Activated naive CD4-positive, alpha-beta T cell treated with anti-CD3 and anti-CD28 coated beads for 36 hours (primary cell): ENCODE measurements at regions not wholly inside any gene's neighbourhood (a gene's known extent, or its start where the extent isn't known, plus 50 kb on each side); places are given as distances from the start of the nearest gene placed in this dataset.

ENCODE experiments used
- CTCF ChIA-PET: fragments of 350-600 bp; sonication (Branson Sonifier 250); formaldehyde crosslinking; loops from one replicate; lab custom pipeline; 2021; ENCODE audit warnings: antibody characterized with exemption; lab: Charles Lee
- DNase-seq: peaks from one replicate; pipeline ENCODE4 v3.0.0-alpha.2; 2020
- H3K27ac Mint-ChIP-seq: one replicate; pipeline ENCODE4 v1.8.0; 2021; ENCODE audit warnings: mild to moderate bottlenecking, mixed read lengths
- H3K27me3 Mint-ChIP-seq: one replicate; pipeline ENCODE4 v1.8.0; 2021; ENCODE audit warnings: low read depth, mixed read lengths
- H3K36me3 Mint-ChIP-seq: one replicate; pipeline ENCODE4 v1.8.0; 2021; ENCODE audit warnings: low read depth, mixed read lengths
- H3K4me1 Mint-ChIP-seq: one replicate; pipeline ENCODE4 v1.8.0; 2021; ENCODE audit warnings: low read depth, mixed read lengths
- H3K4me3 Mint-ChIP-seq: one replicate; pipeline ENCODE4 v1.8.0; 2021; ENCODE audit warnings: mild to moderate bottlenecking, moderate library complexity, mixed read lengths
- H3K9me3 Mint-ChIP-seq: one replicate; pipeline ENCODE4 v1.8.0; 2021; ENCODE audit warnings: mixed read lengths
- intact Hi-C: fragments of 100-400 bp; cut with micrococcal nuclease; formaldehyde crosslinking; loops from one replicate; pipeline ENCODE4 v1.15.1; 2023

DNA sequence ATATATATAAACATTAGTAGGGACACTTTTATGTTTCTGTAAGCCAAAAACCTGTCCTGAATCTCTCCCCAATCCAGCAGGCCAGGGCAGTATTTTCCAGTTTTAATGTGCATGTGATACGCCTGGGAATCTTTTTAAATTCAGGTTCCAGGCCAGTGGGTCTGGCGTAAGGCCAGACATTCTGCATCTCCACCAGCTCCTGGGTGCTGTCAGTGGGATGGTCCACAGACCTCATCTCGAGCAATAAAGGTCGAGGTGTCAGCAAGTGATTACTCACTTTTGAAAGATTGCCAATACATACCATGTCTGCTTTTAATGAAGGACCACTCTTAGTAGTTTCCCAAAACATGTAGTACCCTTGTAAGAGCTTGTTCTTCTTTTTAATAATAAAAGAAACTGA is 189.9 kb upstream of the SH3BP4 start:
- Mint-ChIP-seq H3K27me3 (peaks cover 7% of the 10 kb centered on the region), H3K4me1 (no peaks in the 10 kb centered on the region), H3K27ac (no peak overlapping the region), H3K4me3 (no peak overlapping the region), H3K9me3 (no peaks in the 10 kb centered on the region), H3K36me3 (no peaks in the 10 kb centered on the region)
- DNase-seq, result no peak
- CTCF ChIA-PET, result no interaction called here
- intact Hi-C loops, result no loop called here

DNA sequence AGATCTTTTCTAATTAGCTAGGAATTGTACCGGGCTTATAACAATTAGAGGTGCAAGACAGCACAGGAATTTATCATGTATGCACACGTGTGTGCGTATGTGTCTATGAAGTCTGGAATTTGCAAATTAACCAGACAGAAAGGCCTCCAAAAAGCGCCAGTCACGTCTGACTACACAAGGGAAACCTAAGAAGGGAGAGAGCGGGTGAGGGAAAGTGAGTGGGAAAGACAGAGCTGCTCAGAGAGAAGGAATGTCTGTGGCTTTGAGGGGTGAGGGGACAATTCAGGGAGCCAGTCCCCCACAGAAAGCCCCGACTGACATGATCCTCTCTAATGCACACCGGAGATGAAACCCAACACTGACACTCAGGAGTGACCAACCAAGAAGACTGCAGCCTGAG is 197.7 kb upstream of the SH3BP4 start:
- Mint-ChIP-seq H3K9me3 (peaks cover 4% of the 10 kb centered on the region), H3K4me3 (no peak overlapping the region), H3K27me3 (peaks cover 4% of the 10 kb centered on the region), H3K4me1 (no peaks in the 10 kb centered on the region), H3K36me3 (no peaks in the 10 kb centered on the region), H3K27ac (no peak overlapping the region)
- CTCF ChIA-PET, result no interaction called here
- intact Hi-C loops, result no loop called here
- no peak for DNase-seq

DNA sequence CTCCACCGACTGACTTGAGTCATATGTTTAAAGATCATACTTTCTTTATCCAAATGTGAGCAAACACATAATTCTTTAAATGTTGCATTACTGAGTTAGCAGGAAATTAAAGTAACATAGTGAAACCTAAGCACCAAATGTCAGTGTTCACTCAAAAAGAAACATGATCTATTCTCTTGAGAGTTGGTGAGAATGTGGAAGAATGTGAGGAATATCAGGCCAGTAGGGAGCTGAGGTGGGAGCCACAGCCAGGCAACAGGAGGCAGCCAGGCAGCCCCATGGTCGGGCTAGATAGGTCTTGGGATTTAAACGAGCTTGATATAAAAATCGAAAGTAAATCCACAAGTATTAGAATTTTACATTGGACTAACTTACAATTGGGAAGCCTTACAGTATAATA is 198.1 kb upstream of the SH3BP4 start:
- CTCF ChIA-PET, result no interaction called here
- Mint-ChIP-seq H3K27me3 (peaks cover 4% of the 10 kb centered on the region), H3K4me3 (no peak overlapping the region), H3K9me3 (peaks cover 4% of the 10 kb centered on the region), H3K4me1 (no peaks in the 10 kb centered on the region), H3K27ac (no peak overlapping the region), H3K36me3 (no peaks in the 10 kb centered on the region)
- no peak for DNase-seq
- intact Hi-C loops, result no loop called here

DNA sequence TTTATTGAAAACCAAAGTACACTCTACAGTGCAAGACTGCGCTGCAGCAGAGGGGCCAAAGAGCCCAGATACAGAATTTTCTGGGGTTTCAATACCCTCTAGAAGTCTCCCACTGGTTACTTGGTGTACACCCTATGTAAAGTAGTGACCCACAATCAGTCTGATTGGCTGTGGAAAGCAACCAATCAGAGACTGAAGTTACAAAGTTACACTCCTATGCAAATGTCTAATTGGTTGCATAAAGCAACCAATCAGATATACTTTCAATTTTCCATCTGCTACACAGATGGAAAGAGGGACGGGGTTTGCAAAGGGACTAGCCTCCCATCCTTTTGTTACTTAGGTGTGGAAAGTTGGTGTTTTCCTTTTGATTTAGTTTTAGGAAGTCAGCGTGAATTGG is 198.9 kb upstream of the SH3BP4 start:
- H3K4me1 Mint-ChIP-seq, result no peaks in the 10 kb centered on the region
- CTCF ChIA-PET, result interaction anchor here (0.6 kb wide), 1 partner anchor 11 kb away, joined by 3 read pairs; no protein-coding TSS in a partner anchor
- no peak overlapping the region for H3K27ac Mint-ChIP-seq
- peaks cover 4% of the 10 kb centered on the region for H3K9me3 Mint-ChIP-seq
- intact Hi-C loops, result no loop called here
- H3K27me3 Mint-ChIP-seq, result peaks cover 9% of the 10 kb centered on the region
- H3K4me3 Mint-ChIP-seq, result no peak overlapping the region
- peaks cover 1% of the 10 kb centered on the region for H3K36me3 Mint-ChIP-seq
- no peak for DNase-seq

DNA sequence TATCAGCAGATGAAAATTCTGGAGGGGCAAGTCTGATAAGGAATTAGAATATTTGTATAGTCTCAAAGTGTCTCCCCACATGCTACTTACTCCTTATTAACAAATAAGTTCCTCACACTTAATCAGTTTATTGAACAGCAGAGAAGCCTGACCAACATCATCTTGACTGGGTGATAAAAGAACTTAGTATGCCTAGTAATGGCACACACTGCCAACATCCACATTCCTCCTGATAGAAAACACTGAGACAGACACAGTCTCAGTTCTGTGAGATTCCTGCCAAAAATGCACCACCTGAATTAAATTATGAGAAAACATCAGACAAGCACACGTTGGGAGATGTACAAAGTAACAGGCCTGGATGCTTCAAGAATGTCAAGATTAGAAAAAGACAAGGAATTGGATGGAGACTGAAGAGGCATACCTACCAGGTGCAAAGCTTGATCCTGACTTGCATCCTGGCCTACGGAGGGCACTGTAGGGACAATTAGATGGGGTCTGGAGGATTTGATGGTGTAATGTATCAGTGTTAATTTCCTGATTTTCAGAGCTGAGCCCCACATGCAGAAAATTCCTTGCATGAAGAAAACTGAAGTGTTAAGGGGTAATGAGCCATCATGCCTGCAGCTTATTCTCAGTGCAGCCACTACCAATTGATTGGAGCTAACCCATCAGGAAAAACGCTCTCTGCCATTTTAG is 200.4 kb upstream of the SH3BP4 start:
- H3K4me1 Mint-ChIP-seq, result no peaks in the 10 kb centered on the region
- no peak for DNase-seq
- CTCF ChIA-PET, result no interaction called here
- intact Hi-C loops, result no loop called here
- no peak overlapping the region for H3K27ac Mint-ChIP-seq
- H3K9me3 Mint-ChIP-seq, result peaks cover 4% of the 10 kb centered on the region
- H3K27me3 Mint-ChIP-seq, result peaks cover 20% of the 10 kb centered on the region
- H3K36me3 Mint-ChIP-seq, result peaks cover 1% of the 10 kb centered on the region
- no peak overlapping the region for H3K4me3 Mint-ChIP-seq

DNA sequence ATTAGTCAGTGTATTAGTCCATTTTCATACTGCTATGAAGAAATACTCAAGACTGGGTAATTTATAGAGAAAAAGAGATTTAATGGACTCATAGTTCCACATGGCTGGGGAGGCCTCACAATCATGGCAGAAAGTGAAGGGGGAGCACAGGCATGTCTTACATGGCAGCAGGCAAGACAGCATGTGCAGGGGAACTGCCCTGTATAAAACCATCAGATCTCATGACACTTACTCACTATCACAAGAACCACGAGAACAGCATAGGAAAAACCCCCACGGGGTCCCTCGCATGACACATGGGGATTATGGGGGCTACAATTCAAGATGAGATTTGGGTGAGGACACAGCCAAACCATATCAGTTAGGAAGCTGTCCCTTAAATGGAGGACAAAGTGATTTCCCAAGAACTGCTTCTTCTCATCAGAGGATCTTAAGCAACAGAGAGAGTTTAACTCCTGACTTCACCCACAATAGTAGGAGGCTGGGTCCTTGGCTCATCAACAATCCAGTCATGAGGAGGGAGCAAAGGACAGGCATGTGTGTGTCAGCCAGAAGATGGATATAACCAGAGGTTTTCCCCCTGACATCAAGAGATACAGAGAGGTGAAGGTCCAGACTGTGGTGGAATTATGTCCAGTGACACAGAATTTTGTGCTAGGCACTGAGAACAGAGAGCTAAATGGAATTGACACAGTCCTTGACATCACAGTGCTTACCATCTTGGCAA is 203.8 kb upstream of the SH3BP4 start:
- intact Hi-C loops, result no loop called here
- H3K27me3 Mint-ChIP-seq, result peaks cover 20% of the 10 kb centered on the region
- no peaks in the 10 kb centered on the region for H3K4me1 Mint-ChIP-seq
- no peak overlapping the region for H3K4me3 Mint-ChIP-seq
- DNase-seq, result no peak
- CTCF ChIA-PET, result no interaction called here
- H3K9me3 Mint-ChIP-seq, result no peaks in the 10 kb centered on the region
- H3K36me3 Mint-ChIP-seq, result peaks cover 1% of the 10 kb centered on the region
- no peak overlapping the region for H3K27ac Mint-ChIP-seq

DNA sequence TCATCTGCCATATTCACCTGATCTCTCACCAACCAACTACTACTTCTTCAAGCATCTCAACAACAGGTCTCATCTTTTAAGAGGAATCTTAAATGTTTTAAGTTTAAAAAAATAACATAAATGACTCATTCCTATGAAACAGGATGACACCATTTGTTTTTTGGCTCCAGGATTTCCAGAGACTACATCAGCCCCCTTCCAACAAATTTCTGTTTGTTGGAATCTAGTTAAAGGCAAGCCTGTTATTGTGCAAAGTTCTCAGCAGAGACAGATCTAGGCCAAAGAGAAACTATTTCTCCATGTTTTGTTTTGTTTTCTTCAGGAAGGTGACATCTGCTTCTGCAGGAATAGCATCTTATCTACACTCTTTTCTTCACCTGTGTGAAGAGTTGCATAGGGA is 204.8 kb upstream of the SH3BP4 start:
- no peak overlapping the region for H3K4me3 Mint-ChIP-seq
- DNase-seq, result no peak
- peaks cover 20% of the 10 kb centered on the region for H3K27me3 Mint-ChIP-seq
- no peak overlapping the region for H3K27ac Mint-ChIP-seq
- CTCF ChIA-PET, result no interaction called here
- no peaks in the 10 kb centered on the region for H3K4me1 Mint-ChIP-seq
- H3K36me3 Mint-ChIP-seq, result peaks cover 1% of the 10 kb centered on the region
- no peaks in the 10 kb centered on the region for H3K9me3 Mint-ChIP-seq
- intact Hi-C loops, result no loop called here

DNA sequence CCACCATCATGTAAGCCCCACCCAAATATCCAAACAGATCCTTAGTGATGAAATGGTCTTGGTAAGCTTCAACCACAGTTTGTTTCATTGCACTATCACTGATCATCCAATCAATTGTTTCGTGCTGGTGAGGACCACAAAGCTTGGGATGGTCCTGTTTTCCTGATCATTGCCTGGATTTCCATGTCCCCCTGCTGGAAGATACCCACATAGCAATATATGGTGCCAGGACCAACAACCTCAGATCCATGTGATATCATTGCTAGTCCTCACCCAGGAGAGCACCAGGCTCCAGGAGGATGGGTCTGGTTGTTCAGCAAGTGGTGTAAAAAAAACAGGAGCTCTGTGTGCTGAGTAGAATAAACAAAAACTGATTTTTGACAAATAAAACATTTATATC is 206.5 kb upstream of the SH3BP4 start:
- CTCF ChIA-PET, result no interaction called here
- Mint-ChIP-seq H3K36me3 (peaks cover 1% of the 10 kb centered on the region), H3K4me3 (no peak overlapping the region)

DNA sequence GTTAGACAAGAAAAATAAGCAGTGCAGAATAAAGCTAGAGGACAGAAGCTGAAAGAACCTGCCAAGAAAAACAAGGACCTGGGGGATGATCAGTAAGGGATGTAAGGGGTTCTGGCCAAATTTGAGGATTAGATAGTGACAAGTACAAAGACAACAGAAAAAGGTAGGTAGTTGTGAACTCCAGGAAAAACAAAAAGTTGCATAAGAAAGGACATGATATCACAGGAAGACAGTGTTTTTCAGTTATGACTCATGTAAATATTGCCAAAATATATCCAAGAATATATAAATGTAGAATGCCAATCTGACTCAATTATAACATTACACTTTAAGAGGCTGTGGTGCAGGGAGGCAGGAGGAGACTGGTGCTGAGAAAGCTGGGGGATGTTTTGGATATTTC is 209.8 kb upstream of the SH3BP4 start:
- no peak for DNase-seq
- no peak overlapping the region for H3K4me3 Mint-ChIP-seq
- CTCF ChIA-PET, result interaction anchor here (0.7 kb wide), 1 partner anchor 11 kb away, joined by 3 read pairs; no protein-coding TSS in a partner anchor
- peaks cover 26% of the 10 kb centered on the region for H3K27me3 Mint-ChIP-seq
- no peaks in the 10 kb centered on the region for H3K4me1 Mint-ChIP-seq
- no peaks in the 10 kb centered on the region for H3K9me3 Mint-ChIP-seq
- intact Hi-C loops, result no loop called here
- no peaks in the 10 kb centered on the region for H3K36me3 Mint-ChIP-seq
- H3K27ac Mint-ChIP-seq, result no peak overlapping the region

More for the DNA sequence above, 206.5 kb upstream of the SH3BP4 start:
- Mint-ChIP-seq H3K27me3 (peaks cover 24% of the 10 kb centered on the region), H3K4me1 (no peaks in the 10 kb centered on the region), H3K27ac (no peak overlapping the region), H3K9me3 (no peaks in the 10 kb centered on the region)
- intact Hi-C loops, result no loop called here
- DNase-seq, result no peak

DNA sequence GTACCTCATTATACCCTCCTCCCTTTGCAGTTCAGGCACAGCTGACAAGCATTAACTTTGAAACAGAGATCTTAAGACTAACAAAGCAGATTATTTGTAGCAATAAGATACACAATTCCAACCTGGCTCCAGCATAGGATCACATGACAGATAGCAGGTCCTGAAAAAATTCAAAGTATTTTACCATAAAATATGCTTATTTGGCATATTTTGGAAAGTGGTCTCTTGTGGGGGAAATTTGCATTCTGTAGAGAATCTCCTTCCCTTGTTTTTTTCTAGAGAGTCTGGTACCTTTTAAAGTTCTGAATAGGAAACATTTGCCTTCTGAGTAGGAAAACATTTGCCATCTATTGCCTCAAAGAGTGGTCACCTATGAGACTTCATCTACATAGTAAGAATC is 212.8 kb upstream of the SH3BP4 start:
- CTCF ChIA-PET, result no interaction called here
- DNase-seq, result no peak
- Mint-ChIP-seq H3K27ac (no peak overlapping the region), H3K9me3 (peaks cover 4% of the 10 kb centered on the region), H3K4me1 (no peaks in the 10 kb centered on the region), H3K27me3 (peaks cover 20% of the 10 kb centered on the region), H3K4me3 (no peak overlapping the region), H3K36me3 (no peaks in the 10 kb centered on the region)
- intact Hi-C loops, result no loop called here

DNA sequence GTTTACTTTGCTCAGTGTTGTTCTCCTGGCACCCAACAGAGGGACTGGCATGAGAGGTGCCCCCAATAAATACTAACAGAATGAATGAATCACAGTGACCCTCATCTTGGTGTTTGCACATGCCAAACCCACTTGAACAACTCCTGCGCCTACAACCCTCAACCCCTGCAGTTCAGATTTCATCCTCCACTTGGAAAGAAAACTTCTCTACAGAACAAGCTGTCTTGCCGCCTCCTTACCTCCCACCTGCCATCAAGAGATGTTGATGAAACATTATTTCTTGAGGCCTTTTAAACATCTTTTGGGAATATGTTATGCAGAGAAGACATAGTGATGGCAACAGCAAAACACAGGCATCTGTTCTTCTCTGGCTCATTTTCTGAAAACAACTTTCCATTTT is 216.0 kb upstream of the SH3BP4 start:
- Mint-ChIP-seq H3K4me3 (no peak overlapping the region), H3K27me3 (peaks cover 17% of the 10 kb centered on the region), H3K4me1 (no peaks in the 10 kb centered on the region), H3K36me3 (no peaks in the 10 kb centered on the region), H3K9me3 (peaks cover 4% of the 10 kb centered on the region), H3K27ac (no peak overlapping the region)
- intact Hi-C loops, result no loop called here
- CTCF ChIA-PET, result no interaction called here
- no peak for DNase-seq

DNA sequence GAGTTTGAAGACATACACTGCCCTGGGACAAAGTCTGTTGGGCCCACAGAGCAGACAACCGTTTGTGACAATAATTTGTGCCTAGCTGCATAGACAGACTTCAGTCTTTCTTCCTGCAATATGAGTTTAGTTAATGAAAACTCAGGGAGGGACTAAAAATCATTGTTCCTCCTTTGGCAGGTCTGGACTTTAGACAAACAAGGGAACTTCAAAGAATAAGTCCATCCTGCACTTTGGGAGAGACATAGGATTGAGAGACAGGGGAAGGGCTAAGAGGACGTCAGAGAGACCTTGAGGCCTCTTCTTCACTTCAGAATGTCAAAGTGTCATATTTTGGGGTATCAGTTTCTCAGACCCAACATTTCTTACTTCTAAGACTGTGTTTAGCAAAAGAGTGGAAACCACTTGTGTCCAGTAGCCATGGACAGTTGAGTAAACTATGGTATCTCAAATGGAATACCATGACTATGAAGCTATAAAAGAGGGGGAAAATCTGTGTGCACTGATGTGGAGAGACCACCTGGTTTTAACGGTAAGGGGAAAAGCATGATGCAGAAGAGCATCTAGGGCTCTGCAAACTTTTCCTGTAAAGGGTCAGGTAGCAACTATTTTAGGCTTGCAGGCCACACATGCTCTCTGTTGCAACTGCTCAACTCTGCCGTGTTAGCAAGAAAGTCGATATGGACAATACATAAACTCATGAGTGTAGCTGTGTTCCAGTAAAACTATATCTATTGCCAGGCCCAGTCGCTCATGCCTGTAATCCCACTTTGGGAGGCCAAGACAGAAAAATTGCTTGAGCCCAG is 217.8 kb upstream of the SH3BP4 start:
- CTCF ChIA-PET, result no interaction called here
- no peak for DNase-seq
- intact Hi-C loops, result no loop called here
- H3K9me3 Mint-ChIP-seq, result peaks cover 4% of the 10 kb centered on the region
- no peaks in the 10 kb centered on the region for H3K4me1 Mint-ChIP-seq
- no peaks in the 10 kb centered on the region for H3K36me3 Mint-ChIP-seq
- H3K27me3 Mint-ChIP-seq, result peaks cover 14% of the 10 kb centered on the region
- H3K27ac Mint-ChIP-seq, result no peak overlapping the region
- H3K4me3 Mint-ChIP-seq, result no peak overlapping the region
